ENCODE measurements at regions not wholly inside any gene's neighbourhood (a gene's known extent, or its start where the extent isn't known, plus 50 kb on each side); places are given as distances from the start of the nearest gene placed in this dataset.
"Not testable (repeated sequence)": the region's sequence is repeated elsewhere in the genome, so short reads cannot be mapped to it uniquely, and the experiment has no call there.

GRCh38 chr18:30929718-30930117 is 112.8 kb downstream of the DSC3 start:
- DNase-seq (ENCODE audit: low read depth) = no peak

- DNase-seq (ENCODE audit: low read depth) = no peak
These were observed 113.5 kb downstream of the DSC3 start for GRCh38 chr18:30929065-30929464.

GRCh38 chr18:30927517-30928075 is 114.9 kb downstream of the DSC3 start:
- no peak for DNase-seq (ENCODE audit: low read depth)

GRCh38 chr18:30927042-30927441 is 115.5 kb downstream of the DSC3 start:
- DNase-seq (ENCODE audit: low read depth) = peak; percentile 20

GRCh38 chr18:30925795-30926194 is 116.7 kb downstream of the DSC3 start:
- DNase-seq (ENCODE audit: low read depth) = peak; percentile 78

GRCh38 chr18:30920757-30921156 is 121.8 kb downstream of the DSC3 start:
- peak; percentile 41 for DNase-seq (ENCODE audit: low read depth)

GRCh38 chr18:30920351-30920750 is 122.2 kb downstream of the DSC3 start:
- DNase-seq (ENCODE audit: low read depth) = peak; percentile 71

GRCh38 chr18:30917651-30918050 is 124.9 kb downstream of the DSC3 start:
- peak; percentile 9 for DNase-seq (ENCODE audit: low read depth)

GRCh38 chr18:30915336-30915988 is 127.1 kb downstream of the DSC3 start:
- DNase-seq (ENCODE audit: low read depth) = no peak

GRCh38 chr18:30908381-30908780 is 134.2 kb downstream of the DSC3 start:
- DNase-seq (ENCODE audit: low read depth) = peak; percentile 54

GRCh38 chr18:30903566-30903965 is 139.0 kb downstream of the DSC3 start:
- peak; percentile 97 for DNase-seq (ENCODE audit: low read depth)

- DNase-seq (ENCODE audit: low read depth) = peak; percentile 70
These were observed 152.8 kb downstream of the DSC3 start for GRCh38 chr18:30889519-30890301.

GRCh38 chr18:30888344-30888743 is 154.2 kb downstream of the DSC3 start:
- DNase-seq (ENCODE audit: low read depth) = no peak

- DNase-seq (ENCODE audit: low read depth) = no peak
These were observed 155.5 kb downstream of the DSC3 start for GRCh38 chr18:30886998-30887397.

- no peak for DNase-seq (ENCODE audit: low read depth)
These were observed 172.1 kb downstream of the DSC3 start for GRCh38 chr18:30870466-30870865.

GRCh38 chr18:30862900-30863299 is 179.6 kb downstream of the DSC3 start:
- no peak for DNase-seq (ENCODE audit: low read depth)

- DNase-seq (ENCODE audit: low read depth) = no peak
These were observed 181.8 kb downstream of the DSC3 start for GRCh38 chr18:30860741-30861140.

GRCh38 chr18:30859036-30859435 is 183.5 kb downstream of the DSC3 start:
- DNase-seq (ENCODE audit: low read depth) = no peak

- no peak for DNase-seq (ENCODE audit: low read depth)
These were observed 184.0 kb downstream of the DSC3 start for GRCh38 chr18:30858560-30858959.

GRCh38 chr18:30855762-30856161 is 186.8 kb downstream of the DSC3 start:
- no peak for DNase-seq (ENCODE audit: low read depth)

GRCh38 chr18:30852980-30853379 is 189.6 kb downstream of the DSC3 start:
- no peak for DNase-seq (ENCODE audit: low read depth)

GRCh38 chr18:30852541-30852940 is 190.0 kb downstream of the DSC3 start:
- DNase-seq (ENCODE audit: low read depth) = no peak

- not testable (repeated sequence) for DNase-seq (ENCODE audit: low read depth)
These were observed 203.4 kb downstream of the DSC3 start for GRCh38 chr18:30839056-30839561.
